Tibial nerve (tissue), 3 donors: ENCODE measurements at regions not wholly inside any gene's neighbourhood (a gene's known extent, or its start where the extent isn't known, plus 50 kb on each side); places are given as distances from the start of the nearest gene placed in this dataset.

Source experiments
- CTCF ChIP-seq, 5 experiments: fragments of 200-600 bp in 3 of 5; fragments of 450-650 bp in 2 of 5; sonication (generic) in 3 of 5; IDR thresholded peaks; one replicate each; pipeline ENCODE4 v1.5.1; 2016 to 2019; ENCODE audit warnings: antibody characterized with exemption in 5 of 5, mild to moderate bottlenecking in 3 of 5, moderate library complexity in 2 of 5
- POLR2A ChIP-seq, 2 donors: fragments of 450-650 bp; IDR thresholded peaks; one replicate each; pipeline ENCODE4 v1.6.1; 2017; ENCODE audit warnings: antibody characterized with exemption in 2 of 2, mild to moderate bottlenecking in 2 of 2, moderate library complexity in 2 of 2

DNA sequence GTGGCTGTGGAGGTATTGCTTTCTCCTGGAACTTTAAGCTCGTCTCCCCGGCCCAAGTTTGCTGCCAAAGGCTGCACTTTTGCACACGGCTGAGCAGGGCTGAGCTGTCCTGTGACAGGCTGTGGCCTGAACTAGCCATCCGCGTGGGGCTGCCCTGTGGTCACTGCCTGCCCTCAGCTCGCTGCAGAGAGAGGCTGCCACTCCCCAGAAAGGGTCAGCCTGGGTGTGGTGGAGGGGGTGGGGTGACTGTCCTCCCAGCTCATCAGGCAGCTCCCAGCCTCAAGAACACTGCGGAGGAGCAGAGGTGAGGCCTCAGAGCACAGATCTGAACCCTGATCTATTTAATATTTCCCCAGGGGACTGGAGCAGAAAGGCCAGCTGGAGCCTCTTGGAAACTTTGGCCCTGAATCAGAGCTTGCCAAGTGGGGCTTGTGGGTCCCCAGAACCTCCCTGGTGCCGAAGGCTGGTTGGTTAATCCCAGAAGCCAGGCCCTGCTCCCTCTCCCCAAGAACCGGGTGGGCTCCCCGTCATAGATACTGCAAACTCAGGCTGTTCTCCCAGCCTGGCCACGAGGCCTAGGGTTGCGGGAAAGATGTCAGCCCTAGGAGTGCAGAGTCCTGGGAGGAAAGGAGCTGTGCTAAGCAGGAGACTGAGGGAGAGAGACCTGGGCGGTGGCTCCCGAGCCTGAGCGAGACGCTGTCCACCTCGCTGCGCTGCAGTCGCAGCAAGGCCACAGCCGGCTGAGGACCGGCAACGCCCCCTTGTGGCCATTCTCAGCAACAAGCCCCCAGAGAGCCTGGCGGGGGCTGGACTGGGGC lies 125.1 kb upstream of the IPO9 start:
- TF ChIP-seq CTCF (IDR thresholded peaks at IDR 0.05) (peak; percentile 90 to 98 (median 98)), POLR2A (IDR thresholded peaks at IDR 0.05) (no peak)
